NCI-H460 (cell line): ENCODE measurements at regions not wholly inside any gene's neighbourhood (a gene's known extent, or its start where the extent isn't known, plus 50 kb on each side); places are given as distances from the start of the nearest gene placed in this dataset.

Experiments used
- small RNA-seq, 2 experiments: library from RNA; depleted of rRNA; stranded (forward); fragments of <200 nt; gene quantifications; one replicate each; pipeline ENCODE3, GENCODE V24; 2014

Small RNA genes lying in the stretch of these regions (small RNA-seq; reads per million reads assigned to genes)
- gene RNU6-102P: 0 reads per million in 2 experiments
